CD4-positive, alpha-beta T cell (primary cell): ENCODE measurements at regions not wholly inside any gene's neighbourhood (a gene's known extent, or its start where the extent isn't known, plus 50 kb on each side); places are given as distances from the start of the nearest gene placed in this dataset.

Experiments used
- ATAC-seq: fragments of 200-7000 bp; cut with Tn5 transposase; one replicate; pipeline ENCODE4 v1.10.0; 2022; ENCODE audit warnings: mild to moderate bottlenecking; ENCODE audit not compliant: poor library complexity
- CTCF ChIA-PET: fragments of 350-600 bp; sonication (Branson Sonifier 250); formaldehyde crosslinking; loops from one replicate; lab custom pipeline; 2021; ENCODE audit warnings: antibody characterized with exemption, inconsistent platforms; lab: Charles Lee
- POLR2A ChIA-PET: fragments of 350-600 bp; sonication (Branson Sonifier 250); formaldehyde crosslinking; loops from one replicate; lab custom pipeline; 2021; ENCODE audit warnings: antibody characterized with exemption, inconsistent platforms; lab: Charles Lee
- DNase-seq, 14 experiments: peaks; one replicate each; pipeline ENCODE4 v3.0.0-alpha.2; 2013 to 2020; ENCODE audit warnings: mixed read lengths in 2 of 14
- H3K27ac ChIP-seq, 2 donors: one replicate each; pipeline versions ENCODE4 v1.5.1 to v1.7.0; 2013; ENCODE audit warnings: low read length in 2 of 2, low read depth in 1 of 2, mild to moderate bottlenecking in 1 of 2
- H3K27me3 ChIP-seq, 2 experiments: 1 replicate in 1 of 2; 2 replicates in 1 of 2; pipeline versions ENCODE4 v1.6.1 to v1.7.0; 2013; ENCODE audit warnings: low read length in 2 of 2, control low read depth in 1 of 2, mild to moderate bottlenecking in 1 of 2, moderate library complexity in 1 of 2; ENCODE audit not compliant: insufficient read depth in 2 of 2, control insufficient read depth in 1 of 2
- H3K36me3 ChIP-seq: one replicate; pipeline ENCODE4 v1.6.1; 2013; ENCODE audit warnings: low read length, control low read depth; ENCODE audit not compliant: insufficient read depth
- H3K4me1 ChIP-seq: one replicate; pipeline ENCODE4 v1.6.1; 2013; ENCODE audit warnings: low read length, control low read depth; ENCODE audit not compliant: insufficient read depth
- H3K4me3 ChIP-seq: one replicate; pipeline ENCODE4 v1.5.1; 2013; ENCODE audit warnings: mild to moderate bottlenecking, low read length, moderate library complexity
- H3K9me3 ChIP-seq, 2 experiments: 1 replicate in 1 of 2; 2 replicates in 1 of 2; pipeline versions ENCODE4 v1.6.1 to v1.7.0; 2013; ENCODE audit warnings: low read length in 2 of 2, mild to moderate bottlenecking in 2 of 2, control low read depth in 1 of 2, moderate library complexity in 1 of 2; ENCODE audit not compliant: control insufficient read depth in 1 of 2, insufficient read depth in 1 of 2
- H3K27ac Mint-ChIP-seq: one replicate; pipeline ENCODE4 v1.8.0; 2020; ENCODE audit warnings: mixed read lengths
- H3K27me3 Mint-ChIP-seq: one replicate; pipeline ENCODE4 v1.8.0; 2021; ENCODE audit warnings: mixed read lengths
- H3K36me3 Mint-ChIP-seq: one replicate; pipeline ENCODE4 v1.8.0; 2021; ENCODE audit warnings: low read depth, mixed read lengths
- H3K4me1 Mint-ChIP-seq: one replicate; pipeline ENCODE4 v1.8.0; 2021; ENCODE audit warnings: low read depth, mixed read lengths
- H3K4me3 Mint-ChIP-seq: one replicate; pipeline ENCODE4 v1.8.0; 2020; ENCODE audit warnings: mild to moderate bottlenecking, mixed read lengths
- H3K9me3 Mint-ChIP-seq: one replicate; pipeline ENCODE4 v1.8.0; 2020; ENCODE audit warnings: mixed read lengths
- intact Hi-C, 2 experiments: fragments of 100-400 bp; cut with DNase I in 1 of 2; cut with micrococcal nuclease in 1 of 2; formaldehyde crosslinking; loops; one replicate each; pipeline versions ENCODE4 v1.15.1 to v1.9.0; 2023 to 2025; cut with DNase I, micrococcal nuclease
- TF ChIP-seq, protein P1 (sequence below): fragments of 200-600 bp; IDR thresholded peaks from one replicate; pipeline ENCODE4 v1.8.0; 2022; ENCODE audit warnings: antibody characterized with exemption, mild to moderate bottlenecking

DNA sequence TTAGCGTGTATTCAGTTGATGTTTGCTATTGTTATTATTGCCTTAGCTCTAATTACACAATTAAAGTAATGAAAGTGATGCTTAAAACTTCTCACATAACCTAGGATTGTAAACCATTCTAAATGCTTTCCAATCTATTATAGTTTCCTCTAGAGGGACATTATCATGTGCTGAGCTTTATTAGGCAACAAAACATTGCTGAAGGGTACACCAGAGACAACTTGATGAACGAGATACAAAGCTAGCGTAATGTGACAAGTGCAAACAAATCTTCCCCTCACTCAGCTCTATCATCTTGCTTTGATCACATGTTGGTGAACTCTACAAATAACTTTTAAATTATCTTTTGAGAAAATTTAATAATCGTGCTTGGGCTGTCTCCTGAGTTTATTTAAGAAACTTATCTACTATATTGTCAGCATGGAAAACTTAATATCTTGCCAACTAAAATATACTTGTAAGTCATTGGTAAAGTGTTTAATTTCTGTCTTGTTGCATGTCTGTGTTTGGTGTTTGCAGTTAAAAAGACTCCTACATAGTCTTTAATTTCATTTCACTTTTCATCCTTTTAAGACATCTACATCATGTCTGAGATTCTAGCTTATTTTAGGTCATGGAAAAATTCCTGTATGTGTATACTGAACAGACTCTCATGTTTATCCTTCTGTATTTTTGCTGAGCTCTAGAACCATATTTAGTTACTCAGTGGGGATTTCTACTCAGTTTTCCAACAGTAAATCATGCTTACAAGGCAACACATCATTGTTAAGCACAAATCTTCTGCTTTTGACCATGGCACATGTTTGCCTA lies 104.2 kb upstream of the ADAMTS5 start:
- Mint-ChIP-seq H3K27ac (no peak overlapping the region), H3K4me1 (no peaks in the 10 kb centered on the region), H3K4me3 (no peak overlapping the region), H3K36me3 (no peaks in the 10 kb centered on the region), H3K27me3 (no peaks in the 10 kb centered on the region), H3K9me3 (peaks cover 5% of the 10 kb centered on the region)
- DNase-seq: no peak
- no peak for ATAC-seq
- Histone ChIP-seq H3K36me3 (no peaks in the 10 kb centered on the region), H3K27me3 (no peaks in the 10 kb centered on the region), H3K27ac (no peak overlapping the region), H3K9me3 (peaks cover 0 to 5% of the 10 kb centered on the region in 2 experiments), H3K4me1 (no peaks in the 10 kb centered on the region), H3K4me3 (no peak overlapping the region)
- ChIA-PET CTCF (no interaction called here), POLR2A (no interaction called here)
- intact Hi-C loops: no loop called here
- TF ChIP-seq, protein P1, sequence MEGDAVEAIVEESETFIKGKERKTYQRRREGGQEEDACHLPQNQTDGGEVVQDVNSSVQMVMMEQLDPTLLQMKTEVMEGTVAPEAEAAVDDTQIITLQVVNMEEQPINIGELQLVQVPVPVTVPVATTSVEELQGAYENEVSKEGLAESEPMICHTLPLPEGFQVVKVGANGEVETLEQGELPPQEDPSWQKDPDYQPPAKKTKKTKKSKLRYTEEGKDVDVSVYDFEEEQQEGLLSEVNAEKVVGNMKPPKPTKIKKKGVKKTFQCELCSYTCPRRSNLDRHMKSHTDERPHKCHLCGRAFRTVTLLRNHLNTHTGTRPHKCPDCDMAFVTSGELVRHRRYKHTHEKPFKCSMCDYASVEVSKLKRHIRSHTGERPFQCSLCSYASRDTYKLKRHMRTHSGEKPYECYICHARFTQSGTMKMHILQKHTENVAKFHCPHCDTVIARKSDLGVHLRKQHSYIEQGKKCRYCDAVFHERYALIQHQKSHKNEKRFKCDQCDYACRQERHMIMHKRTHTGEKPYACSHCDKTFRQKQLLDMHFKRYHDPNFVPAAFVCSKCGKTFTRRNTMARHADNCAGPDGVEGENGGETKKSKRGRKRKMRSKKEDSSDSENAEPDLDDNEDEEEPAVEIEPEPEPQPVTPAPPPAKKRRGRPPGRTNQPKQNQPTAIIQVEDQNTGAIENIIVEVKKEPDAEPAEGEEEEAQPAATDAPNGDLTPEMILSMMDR: no peak

DNA sequence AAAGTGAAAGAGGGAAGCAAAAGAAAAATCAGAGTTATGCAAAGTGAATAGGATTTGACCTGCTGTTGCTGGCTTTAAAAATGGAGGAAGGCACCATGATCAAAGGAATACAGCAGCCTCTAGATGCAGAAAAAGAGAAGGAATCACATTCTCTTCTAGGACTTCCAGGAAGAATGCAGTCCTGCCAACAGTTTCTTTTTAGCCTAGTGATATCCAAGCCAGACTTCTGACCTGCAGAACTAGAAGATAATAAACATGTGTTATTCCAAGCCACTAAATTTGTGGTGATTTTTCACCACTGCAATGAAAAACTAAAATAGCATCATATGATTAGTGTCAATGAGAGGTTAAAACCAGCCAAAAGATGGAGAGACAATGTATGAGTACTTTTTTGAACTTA lies 101.9 kb upstream of the ADAMTS5 start:
- H3K27ac ChIP-seq: no peak overlapping the region
- TF ChIP-seq, protein P1: no peak
- peaks cover 0 to 5% of the 10 kb centered on the region in 2 experiments for H3K9me3 ChIP-seq
- no peaks in the 10 kb centered on the region for H3K27me3 ChIP-seq
- no peaks in the 10 kb centered on the region for H3K36me3 Mint-ChIP-seq
- no peaks in the 10 kb centered on the region for H3K27me3 Mint-ChIP-seq
- intact Hi-C loops: no loop called here
- DNase-seq (no peak), ATAC-seq (no peak)
- no peak overlapping the region for H3K4me3 ChIP-seq
- ChIA-PET POLR2A (no interaction called here), CTCF (no interaction called here)
- H3K4me1 ChIP-seq: no peaks in the 10 kb centered on the region
- H3K36me3 ChIP-seq: no peaks in the 10 kb centered on the region
- H3K27ac Mint-ChIP-seq: no peak overlapping the region
- H3K4me3 Mint-ChIP-seq: no peak overlapping the region
- no peaks in the 10 kb centered on the region for H3K4me1 Mint-ChIP-seq
- peaks cover 8% of the 10 kb centered on the region for H3K9me3 Mint-ChIP-seq

GRCh38 chr21:27067226-27067625 lies 100.3 kb upstream of the ADAMTS5 start:
- H3K4me1 Mint-ChIP-seq: no peaks in the 10 kb centered on the region
- intact Hi-C loops: no loop called here

More at GRCh38 chr21:27067226-27067625, 100.3 kb upstream of the ADAMTS5 start:
- Mint-ChIP-seq H3K9me3 (peaks cover 15% of the 10 kb centered on the region), H3K4me3 (no peak overlapping the region), H3K36me3 (no peaks in the 10 kb centered on the region), H3K27ac (no peak overlapping the region), H3K27me3 (no peaks in the 10 kb centered on the region)
- Histone ChIP-seq H3K4me3 (no peak overlapping the region), H3K27me3 (no peaks in the 10 kb centered on the region), H3K9me3 (peaks cover 0 to 5% of the 10 kb centered on the region in 2 experiments), H3K4me1 (no peaks in the 10 kb centered on the region), H3K27ac (no peak overlapping the region), H3K36me3 (no peaks in the 10 kb centered on the region)
- ChIA-PET POLR2A (no interaction called here), CTCF (interaction anchor here (0.5 kb wide), 1 partner anchor 117 kb away, joined by 3 read pairs; no protein-coding TSS in a partner anchor)
- no peak for ATAC-seq
- no peak for DNase-seq
- TF ChIP-seq, protein P1: no peak
